Prostate gland (tissue), 2 donors: ENCODE measurements at regions not wholly inside any gene's neighbourhood (a gene's known extent, or its start where the extent isn't known, plus 50 kb on each side); places are given as distances from the start of the nearest gene placed in this dataset.
A peak's percentile ranks its signal among the peaks of the same experiment; 100 is the strongest.

Source experiments
- DNase-seq: peaks from one replicate; pipeline ENCODE4 v3.0.0-alpha.2; 2019; ENCODE audit warnings: low spot score
- H3K27ac ChIP-seq, 2 donors: fragments of 200-600 bp; sonication (generic); 2 replicates each; pipeline ENCODE4 v1.5.1; 2017 to 2019
- H3K27me3 ChIP-seq: fragments of 200-600 bp; sonication (generic); replicated peaks from 2 replicates; pipeline ENCODE4 v1.5.1; 2019; ENCODE audit not compliant: insufficient read depth
- H3K36me3 ChIP-seq, 2 donors: fragments of 200-600 bp; sonication (generic); 1 replicate in 1 of 2; 2 replicates in 1 of 2; pipeline versions ENCODE4 v1.5.1 to v1.8.1; 2017 to 2019
- H3K4me1 ChIP-seq: fragments of 200-600 bp; sonication (generic); replicated peaks from 2 replicates; pipeline ENCODE4 v1.5.1; 2019
- H3K4me3 ChIP-seq, 2 donors: fragments of 200-600 bp; sonication (generic); 2 replicates each; pipeline ENCODE4 v1.5.1; 2017 to 2019
- H3K9me3 ChIP-seq: fragments of 200-600 bp; sonication (generic); 2 replicates; pipeline ENCODE4 v1.5.1; 2017
- POLR2A ChIP-seq: fragments of 450-650 bp; IDR thresholded peaks from one replicate; pipeline ENCODE4 v1.6.1; 2016; ENCODE audit warnings: antibody characterized with exemption, mild to moderate bottlenecking
- POLR2AphosphoS5 ChIP-seq: sonication (generic); formaldehyde crosslinking; IDR thresholded peaks from one replicate; pipeline ENCODE4 v1.6.1; 2017; ENCODE audit warnings: antibody characterized with exemption
- WGBS: methylation state at CpG from one replicate; pipeline ENCODE4 v1.1.5; 2018; 5-methylcytosine and 5-hydroxymethylcytosine counted together
- intact Hi-C: fragments of 100-400 bp; cut with DNase I; formaldehyde crosslinking; loops from one replicate; pipeline ENCODE4 v1.14.2; 2022
- TF ChIP-seq, protein P1 (sequence below), 4 experiments: fragments of 200-600 bp in 2 of 4; fragments of 450-650 bp in 2 of 4; sonication (generic) in 2 of 4; IDR thresholded peaks; 1 replicate in 3 of 4; 2 replicates in 1 of 4; pipeline ENCODE4 v1.5.1; 2016 to 2019; ENCODE audit warnings: antibody characterized with exemption in 4 of 4, mild to moderate bottlenecking in 2 of 4, moderate library complexity in 2 of 4

DNA sequence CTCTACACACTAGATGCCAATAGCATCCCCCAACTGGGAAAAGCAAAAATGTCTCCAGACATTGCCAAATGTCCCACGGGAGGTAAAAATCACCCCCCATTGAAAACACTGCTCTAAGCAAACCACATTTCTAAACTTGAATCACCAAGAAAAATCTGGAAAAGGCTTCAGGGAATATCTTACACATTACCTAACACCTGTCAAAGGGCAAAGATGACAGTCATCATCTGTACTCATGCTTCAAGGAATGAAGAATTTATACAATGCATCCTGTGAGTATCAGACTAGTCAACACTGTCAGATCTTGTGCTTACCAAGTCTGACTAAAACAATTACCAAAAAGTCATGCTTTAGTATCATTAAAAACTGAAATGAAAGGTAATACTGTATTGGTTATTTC is 161.6 kb upstream of the SOX5 start:
- no peaks in the 10 kb centered on the region for H3K9me3 ChIP-seq
- intact Hi-C loops, result no loop called here
- no peak overlapping the region for H3K27ac ChIP-seq
- no peak for DNase-seq
- no peaks in the 10 kb centered on the region for H3K27me3 ChIP-seq
- TF ChIP-seq POLR2A (no peak), POLR2AphosphoS5 (no peak)
- TF ChIP-seq, protein P1, sequence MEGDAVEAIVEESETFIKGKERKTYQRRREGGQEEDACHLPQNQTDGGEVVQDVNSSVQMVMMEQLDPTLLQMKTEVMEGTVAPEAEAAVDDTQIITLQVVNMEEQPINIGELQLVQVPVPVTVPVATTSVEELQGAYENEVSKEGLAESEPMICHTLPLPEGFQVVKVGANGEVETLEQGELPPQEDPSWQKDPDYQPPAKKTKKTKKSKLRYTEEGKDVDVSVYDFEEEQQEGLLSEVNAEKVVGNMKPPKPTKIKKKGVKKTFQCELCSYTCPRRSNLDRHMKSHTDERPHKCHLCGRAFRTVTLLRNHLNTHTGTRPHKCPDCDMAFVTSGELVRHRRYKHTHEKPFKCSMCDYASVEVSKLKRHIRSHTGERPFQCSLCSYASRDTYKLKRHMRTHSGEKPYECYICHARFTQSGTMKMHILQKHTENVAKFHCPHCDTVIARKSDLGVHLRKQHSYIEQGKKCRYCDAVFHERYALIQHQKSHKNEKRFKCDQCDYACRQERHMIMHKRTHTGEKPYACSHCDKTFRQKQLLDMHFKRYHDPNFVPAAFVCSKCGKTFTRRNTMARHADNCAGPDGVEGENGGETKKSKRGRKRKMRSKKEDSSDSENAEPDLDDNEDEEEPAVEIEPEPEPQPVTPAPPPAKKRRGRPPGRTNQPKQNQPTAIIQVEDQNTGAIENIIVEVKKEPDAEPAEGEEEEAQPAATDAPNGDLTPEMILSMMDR (IDR thresholded peaks at IDR 0.05), result no peak
- no peak overlapping the region for H3K4me3 ChIP-seq
- WGBS, result 89% methylated on average over 1 of the region's 1 CpG
- no peaks in the 10 kb centered on the region for H3K36me3 ChIP-seq
- H3K4me1 ChIP-seq, result no peaks in the 10 kb centered on the region

DNA sequence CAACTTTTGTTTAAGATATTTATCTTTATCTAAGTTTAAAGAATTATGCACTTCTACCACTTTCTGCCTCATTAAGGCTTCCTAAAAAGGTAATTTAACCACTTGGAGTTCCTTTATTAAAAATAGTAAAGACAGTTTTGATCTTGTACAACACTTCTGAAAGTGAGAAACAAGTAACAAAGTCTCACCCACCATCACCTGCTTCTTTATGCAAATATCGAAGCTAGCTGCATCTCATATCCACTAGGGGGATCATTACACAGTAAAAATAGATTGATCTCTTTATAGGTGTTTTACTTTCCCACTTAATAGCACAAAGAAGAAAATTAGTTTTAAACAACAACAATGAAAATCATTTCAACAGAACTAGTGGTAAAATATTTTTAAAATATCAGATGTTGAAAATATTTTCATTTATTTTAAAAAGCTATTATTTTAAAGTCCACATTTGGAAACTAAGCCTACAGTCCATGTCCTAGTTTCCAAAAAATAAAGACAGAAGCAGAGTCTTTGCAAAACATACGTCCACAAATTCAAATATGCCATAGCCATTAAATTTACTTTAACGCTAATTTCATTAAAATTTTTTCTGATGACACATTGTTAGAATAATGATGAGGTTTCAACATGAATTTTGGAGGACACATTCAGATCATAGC is 160.0 kb upstream of the SOX5 start:
- TF ChIP-seq, protein P1 (IDR thresholded peaks at IDR 0.05), result peak in 3 of 4 experiments; percentile 42 to 55 (median 46)
- no peak for TF ChIP-seq POLR2AphosphoS5
- Histone ChIP-seq H3K4me1 (no peaks in the 10 kb centered on the region), H3K9me3 (no peaks in the 10 kb centered on the region), H3K27ac (no peak overlapping the region), H3K27me3 (no peaks in the 10 kb centered on the region), H3K4me3 (no peak overlapping the region), H3K36me3 (no peaks in the 10 kb centered on the region)
- no peak for DNase-seq
- WGBS, result 54% methylated on average over 3 of the region's 3 CpGs
- intact Hi-C loops, result no loop called here

DNA sequence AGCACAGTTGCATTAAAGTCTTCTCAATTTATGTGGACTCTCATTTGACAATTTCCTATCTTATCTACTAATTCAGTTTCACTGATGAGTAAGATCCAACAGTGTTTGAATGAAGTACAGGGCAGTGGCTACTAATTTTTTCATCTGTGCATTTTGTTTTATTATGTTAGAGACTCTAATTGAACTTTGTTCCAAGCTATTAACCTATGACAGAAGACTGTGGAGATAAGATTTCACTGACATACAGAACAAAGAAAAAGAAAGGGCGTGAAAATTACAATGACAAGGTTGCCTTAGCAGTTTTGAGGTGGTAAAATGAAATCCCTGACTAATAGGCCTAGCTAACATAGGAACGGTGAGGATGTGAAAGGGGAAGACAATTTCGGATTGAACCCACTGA is 153.2 kb upstream of the SOX5 start:
- intact Hi-C loops, result no loop called here
- TF ChIP-seq, protein P1 (IDR thresholded peaks at IDR 0.05), result no peak
- TF ChIP-seq POLR2AphosphoS5, result no peak
- TF ChIP-seq POLR2A, result no peak
- WGBS, result 88% methylated on average over 3 of the region's 3 CpGs

DNA sequence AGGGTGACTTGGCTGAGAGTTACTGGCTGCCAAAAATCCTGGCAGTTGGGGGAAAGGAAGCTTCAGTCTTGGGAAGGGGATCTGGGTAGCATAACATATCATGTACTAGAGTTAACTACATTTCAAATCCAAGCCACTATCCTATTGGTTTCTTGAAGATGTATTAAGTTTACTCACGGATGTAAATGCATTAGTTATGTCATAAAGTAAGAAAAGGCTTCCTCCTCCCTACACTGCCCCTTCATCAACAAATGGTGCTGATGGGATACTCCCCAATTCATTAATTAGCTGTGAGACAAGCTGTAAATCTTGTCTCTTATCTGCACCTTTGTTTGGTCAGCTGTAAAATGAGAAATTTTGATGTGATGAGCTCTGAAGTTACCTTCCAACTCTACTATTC is 150.1 kb upstream of the SOX5 start:
- Histone ChIP-seq H3K27ac (no peak overlapping the region), H3K9me3 (no peaks in the 10 kb centered on the region), H3K4me1 (no peaks in the 10 kb centered on the region), H3K4me3 (no peak overlapping the region), H3K36me3 (no peaks in the 10 kb centered on the region), H3K27me3 (no peaks in the 10 kb centered on the region)
- intact Hi-C loops, result no loop called here
- no peak for DNase-seq
- WGBS, result 72% methylated on average over 1 of the region's 1 CpG
- no peak for TF ChIP-seq POLR2A
- TF ChIP-seq, protein P1 (IDR thresholded peaks at IDR 0.05), result no peak
- no peak for TF ChIP-seq POLR2AphosphoS5

More for the DNA sequence above, 153.2 kb upstream of the SOX5 start:
- Histone ChIP-seq H3K4me3 (no peak overlapping the region), H3K4me1 (no peaks in the 10 kb centered on the region), H3K36me3 (no peaks in the 10 kb centered on the region), H3K27me3 (no peaks in the 10 kb centered on the region), H3K9me3 (no peaks in the 10 kb centered on the region), H3K27ac (no peak overlapping the region)
- no peak for DNase-seq

DNA sequence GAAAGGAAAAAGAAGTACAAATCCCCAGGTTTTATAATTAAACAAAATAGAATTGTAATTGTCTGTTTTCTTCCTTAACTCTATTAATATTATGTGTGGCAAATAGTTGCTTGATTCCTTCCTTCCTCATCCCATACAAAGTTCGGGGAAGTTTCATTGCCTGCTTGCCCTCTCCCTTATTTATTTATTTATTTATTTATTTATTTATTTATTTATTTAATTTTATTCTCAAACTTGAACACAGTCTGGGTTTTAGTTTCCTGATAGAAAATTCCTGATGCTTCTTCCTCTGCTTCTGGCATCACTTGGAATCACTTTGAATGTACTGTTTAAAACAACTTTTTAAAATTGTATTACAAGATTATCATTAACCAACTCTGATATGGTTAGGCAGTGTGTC is 145.8 kb upstream of the SOX5 start:
- 95% methylated on average over 1 of the region's 1 CpG for WGBS
- H3K36me3 ChIP-seq, result no peaks in the 10 kb centered on the region
- TF ChIP-seq POLR2AphosphoS5, result no peak
- TF ChIP-seq, protein P1 (IDR thresholded peaks at IDR 0.05), result no peak
- no peak for TF ChIP-seq POLR2A

More for the DNA sequence above, 145.8 kb upstream of the SOX5 start:
- Histone ChIP-seq H3K4me1 (no peaks in the 10 kb centered on the region), H3K9me3 (no peaks in the 10 kb centered on the region), H3K27me3 (no peaks in the 10 kb centered on the region), H3K4me3 (no peak overlapping the region), H3K27ac (no peak overlapping the region)
- intact Hi-C loops, result no loop called here
- DNase-seq, result no peak
